Hematopoietic multipotent progenitor cell treated with erythropoietin and hydrocortisone succinate and interleukin-3 and kit ligand, for 4 days (in vitro differentiated cells): ENCODE measurements at regions not wholly inside any gene's neighbourhood (a gene's known extent, or its start where the extent isn't known, plus 50 kb on each side); places are given as distances from the start of the nearest gene placed in this dataset.

Source experiments
- DNase-seq: peaks from one replicate; pipeline ENCODE4 v3.0.0-alpha.2; 2015

GRCh38 chr11:25991476-25991875 lies 340.5 kb upstream of the ANO3 start:
- no peak for DNase-seq

DNA sequence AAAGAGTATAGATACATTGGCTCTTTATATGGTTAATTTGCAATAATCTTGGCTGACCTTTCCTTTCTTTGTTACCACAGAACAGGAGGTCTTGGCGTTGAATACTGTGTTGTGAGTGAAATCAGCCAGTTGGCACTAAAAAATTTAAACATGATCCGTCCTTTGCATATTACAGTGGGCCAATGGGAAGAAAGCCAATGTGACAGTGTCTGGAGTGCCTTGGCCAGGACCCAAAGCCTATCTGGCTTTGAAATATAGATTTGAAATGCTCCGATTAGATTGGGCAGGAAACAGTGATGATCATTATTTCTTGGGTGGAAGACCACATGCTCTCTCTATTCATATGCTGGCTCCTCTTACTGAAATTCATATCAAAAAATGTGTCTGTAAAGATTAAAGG lies 339.6 kb upstream of the ANO3 start:
- DNase-seq = no peak

DNA sequence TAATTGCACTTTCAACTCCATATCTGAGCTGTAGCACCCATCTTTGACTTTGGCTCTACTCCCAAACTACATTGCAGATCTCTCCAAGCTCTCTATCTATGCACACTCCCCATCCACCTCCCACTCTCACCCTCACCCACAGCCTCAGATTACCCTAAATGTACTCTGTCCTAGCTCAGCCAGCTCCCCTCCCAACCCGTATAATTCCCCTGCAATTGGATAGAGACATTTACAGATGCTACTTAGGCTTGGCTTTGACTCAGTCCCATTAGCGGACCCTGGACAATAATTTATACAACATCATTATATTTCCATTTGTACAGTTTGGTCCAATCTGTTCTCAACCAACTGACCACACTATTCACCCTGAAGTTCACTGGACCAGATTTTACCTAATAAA lies 338.9 kb upstream of the ANO3 start:
- no peak for DNase-seq

DNA sequence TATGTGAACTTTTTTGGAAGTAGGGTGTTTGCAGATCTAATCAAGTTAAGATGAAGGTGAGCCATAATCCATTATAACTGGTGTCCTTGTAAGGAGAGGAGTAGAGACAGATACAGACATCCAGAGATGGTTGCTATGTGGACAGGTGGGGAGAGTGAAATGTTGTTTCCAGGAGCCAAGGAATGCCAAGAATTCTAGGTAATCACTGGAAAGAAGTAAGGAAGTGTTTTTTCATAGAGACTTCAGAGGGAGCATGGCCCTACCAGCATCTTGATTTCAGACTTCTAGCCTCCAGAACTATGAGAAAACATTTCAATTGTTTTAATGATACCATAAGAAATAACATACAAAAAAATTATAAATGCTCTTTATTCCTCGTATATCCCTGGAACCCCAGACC lies 320.5 kb upstream of the ANO3 start:
- DNase-seq = no peak

GRCh38 chr11:26014456-26015115 lies 317.3 kb upstream of the ANO3 start:
- no peak for DNase-seq

DNA sequence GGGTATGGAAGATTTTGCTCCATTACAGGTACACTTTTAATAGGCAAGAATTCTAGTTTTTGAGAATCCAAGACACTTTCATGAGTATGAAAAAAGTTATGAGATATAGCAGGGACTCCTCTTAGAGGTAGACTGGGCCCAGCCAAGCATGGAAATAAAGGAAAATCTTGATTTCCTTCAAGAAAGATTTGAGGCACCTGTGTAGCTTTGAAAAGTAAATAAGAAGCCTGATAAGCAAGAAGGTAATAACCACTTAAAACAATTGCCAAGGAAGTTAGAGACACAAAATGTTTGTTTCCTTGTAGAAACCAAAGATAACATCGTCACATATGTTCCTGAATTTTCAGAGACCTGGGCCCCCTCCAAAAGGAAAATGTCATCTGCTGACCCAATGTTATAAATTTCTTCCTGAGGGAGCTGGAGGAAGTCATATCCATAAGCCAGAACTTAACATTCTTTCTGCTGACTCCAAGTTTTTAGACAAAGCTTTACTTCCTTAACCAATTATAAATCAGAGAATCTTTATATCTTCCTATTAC lies 314.5 kb upstream of the ANO3 start:
- DNase-seq = no peak

GRCh38 chr11:26017903-26018302 lies 314.0 kb upstream of the ANO3 start:
- DNase-seq = no peak

GRCh38 chr11:26018336-26018735 lies 313.6 kb upstream of the ANO3 start:
- DNase-seq = no peak

- no peak for DNase-seq
Observed at GRCh38 chr11:26019386-26019785, 312.5 kb upstream of the ANO3 start.

DNA sequence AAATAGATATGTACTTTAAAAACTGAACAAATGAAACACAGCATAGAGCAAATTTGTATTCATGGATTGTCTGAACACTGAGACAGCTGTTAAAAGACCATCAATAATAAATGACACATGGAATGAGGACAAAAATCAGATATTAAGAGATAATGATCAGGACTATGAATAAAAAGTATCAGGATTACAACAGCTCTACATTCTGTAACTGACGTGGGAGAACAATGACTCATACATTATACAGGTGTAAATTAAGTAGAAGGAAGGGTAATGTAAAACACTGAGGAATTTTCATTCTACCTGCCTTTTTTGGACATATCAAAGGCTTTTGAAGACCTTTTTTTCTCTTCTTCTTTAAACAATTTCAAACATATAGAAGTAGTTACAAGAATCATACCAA lies 310.9 kb upstream of the ANO3 start:
- no peak for DNase-seq

DNA sequence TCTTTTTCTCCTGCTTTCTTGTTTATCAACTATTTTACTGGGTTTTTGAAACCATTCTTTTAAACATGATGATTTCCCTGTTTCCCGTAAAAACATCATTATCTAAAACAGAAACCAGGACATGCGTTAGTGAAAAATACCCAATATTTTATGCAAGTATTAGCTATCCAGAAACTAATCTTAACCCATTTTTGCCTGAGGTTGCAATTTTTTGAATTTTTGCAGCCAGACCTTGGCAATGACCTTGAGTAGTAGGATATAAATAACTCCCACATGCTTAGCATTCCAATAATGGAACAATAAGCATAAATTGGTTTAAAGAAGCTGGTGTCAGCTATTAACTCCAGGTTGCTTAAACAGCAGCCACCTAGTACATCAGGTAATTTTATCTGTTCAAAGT lies 308.9 kb upstream of the ANO3 start:
- no peak for DNase-seq

- no peak for DNase-seq
Observed at GRCh38 chr11:26025676-26026075, 306.3 kb upstream of the ANO3 start.

DNA sequence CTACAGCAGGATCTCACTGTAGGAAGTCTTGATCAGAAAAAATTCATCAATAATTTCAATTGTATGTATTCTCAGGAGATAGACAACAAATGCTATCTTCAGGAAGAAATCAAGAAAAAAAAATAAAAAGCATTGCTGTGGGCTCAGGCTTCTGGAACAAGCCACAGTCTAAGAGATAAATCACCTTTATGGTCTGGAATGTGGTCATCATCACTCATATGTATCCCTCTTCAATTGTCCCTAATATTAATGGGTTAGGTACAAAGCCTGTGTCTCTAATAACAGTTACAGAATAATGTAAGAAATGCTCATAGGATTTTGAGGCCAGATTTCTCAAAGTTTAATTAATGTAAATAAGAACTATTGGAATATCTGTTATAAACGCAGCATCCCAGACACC lies 305.9 kb upstream of the ANO3 start:
- no peak for DNase-seq

- no peak for DNase-seq
Observed at GRCh38 chr11:26027887-26028286, 304.0 kb upstream of the ANO3 start.

GRCh38 chr11:26028393-26028911 lies 303.5 kb upstream of the ANO3 start:
- no peak for DNase-seq

DNA sequence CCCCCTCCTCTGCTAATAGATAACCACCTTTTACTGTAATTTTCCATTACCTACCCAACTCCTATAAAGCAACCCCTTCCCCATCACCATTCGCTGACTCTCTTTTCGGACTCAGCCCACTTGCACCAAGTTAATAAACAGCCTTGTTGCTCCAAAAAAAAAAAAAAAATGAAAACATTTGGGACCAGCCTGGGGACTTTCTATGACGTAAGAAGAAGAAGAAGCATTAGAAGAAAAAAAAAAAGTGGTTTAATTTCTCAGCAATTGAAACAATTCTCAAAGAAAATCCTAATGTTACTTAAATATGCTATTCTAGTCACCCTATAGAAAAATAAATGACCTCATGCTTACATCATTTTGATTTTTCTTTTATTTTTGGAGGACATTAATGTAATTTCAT lies 301.5 kb upstream of the ANO3 start:
- DNase-seq = no peak

GRCh38 chr11:26032241-26032640 lies 299.7 kb upstream of the ANO3 start:
- DNase-seq = no peak

DNA sequence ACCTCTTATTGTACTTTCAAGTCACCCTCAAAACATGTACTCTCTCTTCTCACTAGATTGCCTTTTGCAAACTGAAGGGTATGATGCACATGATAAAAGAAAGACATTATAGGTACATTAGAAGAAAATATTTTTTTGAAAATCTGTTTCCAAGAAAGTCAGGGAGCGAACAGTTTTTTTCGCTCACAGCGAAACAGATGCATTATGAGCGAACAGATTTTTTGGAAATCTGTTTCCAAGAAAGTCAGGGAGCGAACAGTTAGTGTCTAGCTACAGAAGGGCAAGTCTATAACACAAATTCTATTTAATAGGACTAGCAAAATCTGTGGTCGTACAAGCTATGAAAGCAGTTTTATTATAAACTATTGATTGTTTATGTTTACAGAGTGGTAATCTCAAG lies 296.2 kb upstream of the ANO3 start:
- DNase-seq = no peak

GRCh38 chr11:26037716-26038115 lies 294.2 kb upstream of the ANO3 start:
- no peak for DNase-seq

DNA sequence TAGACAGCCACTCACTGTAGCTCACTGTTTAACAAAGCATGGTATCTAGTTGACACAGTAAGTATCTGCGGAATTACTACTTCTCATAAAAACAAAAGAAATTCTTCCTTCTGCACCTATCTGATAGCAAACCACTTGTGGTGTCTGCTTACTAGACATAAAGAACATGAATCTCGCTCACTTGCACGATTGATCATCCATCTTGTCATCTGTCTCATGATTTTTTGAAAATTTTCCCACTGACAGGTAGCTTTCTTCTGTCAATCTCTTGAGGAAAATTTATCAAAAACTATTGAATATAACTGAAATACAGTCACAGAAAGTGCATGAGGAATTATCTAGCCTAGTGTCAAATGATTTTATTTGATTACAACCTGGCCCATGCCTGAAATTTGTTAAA lies 291.6 kb upstream of the ANO3 start:
- no peak for DNase-seq

GRCh38 chr11:26042113-26042512 lies 289.8 kb upstream of the ANO3 start:
- no peak for DNase-seq

GRCh38 chr11:26043665-26044064 lies 288.3 kb upstream of the ANO3 start:
- no peak for DNase-seq

DNA sequence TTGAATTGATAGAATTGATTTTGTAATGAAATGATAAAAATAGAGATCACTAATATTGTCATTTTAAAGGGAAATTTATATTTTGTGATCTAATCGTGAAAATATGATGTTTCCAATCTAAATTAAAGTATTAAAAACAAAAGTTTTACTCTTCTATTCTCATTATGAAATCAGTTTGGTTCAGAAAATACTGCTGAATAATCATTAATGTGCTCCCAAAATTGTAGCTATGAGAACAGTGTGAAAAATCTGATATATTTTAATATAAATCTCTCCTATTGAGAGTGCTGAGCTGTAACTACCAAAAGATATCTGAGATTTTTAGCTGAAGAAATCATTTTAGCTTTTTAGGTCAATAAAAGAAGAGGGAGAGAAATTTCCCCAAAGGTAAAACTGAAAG lies 287.5 kb upstream of the ANO3 start:
- DNase-seq = no peak

- DNase-seq = no peak
Observed at GRCh38 chr11:26045082-26045481, 286.8 kb upstream of the ANO3 start.

DNA sequence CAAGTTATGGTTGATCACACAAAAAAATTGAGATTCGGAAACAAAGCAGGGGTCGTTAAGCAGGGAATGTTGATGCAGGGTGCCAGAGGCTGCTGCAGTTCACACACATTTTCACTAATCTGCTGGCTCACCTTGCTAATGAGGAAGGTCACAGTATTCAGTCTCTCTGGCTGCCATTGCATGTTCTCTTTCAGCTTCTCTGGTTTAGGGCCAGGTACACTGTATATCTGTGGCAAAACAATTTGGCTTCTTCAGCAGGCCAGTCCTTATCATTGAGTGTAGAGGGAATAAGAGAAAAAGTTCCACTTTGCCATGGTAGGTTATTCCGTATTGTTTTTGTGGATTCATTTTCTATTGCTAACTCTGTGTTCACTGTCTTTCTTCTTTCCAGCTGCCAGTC lies 283.7 kb upstream of the ANO3 start:
- no peak for DNase-seq
